H1 (cell line): ENCODE measurements at regions not wholly inside any gene's neighbourhood (a gene's known extent, or its start where the extent isn't known, plus 50 kb on each side); places are given as distances from the start of the nearest gene placed in this dataset.

ENCODE experiments used
- RAD21 ChIP-seq, 2 experiments: IDR thresholded peaks in 1 of 2; conservative IDR thresholded peaks in 1 of 2; 2 replicates each; pipeline ENCODE4 v1.6.1; 2011; ENCODE audit warnings: low read depth in 2 of 2, low read length in 2 of 2, improper control_type of control experiment in 1 of 2, inconsistent platforms in 1 of 2, mild to moderate bottlenecking in 1 of 2, moderate library complexity in 1 of 2
- TF ChIP-seq, protein P1 (sequence below): IDR thresholded peaks from 2 replicates; pipeline ENCODE4 v1.6.1; 2011; ENCODE audit warnings: low read length, improper control_type of control experiment

DNA sequence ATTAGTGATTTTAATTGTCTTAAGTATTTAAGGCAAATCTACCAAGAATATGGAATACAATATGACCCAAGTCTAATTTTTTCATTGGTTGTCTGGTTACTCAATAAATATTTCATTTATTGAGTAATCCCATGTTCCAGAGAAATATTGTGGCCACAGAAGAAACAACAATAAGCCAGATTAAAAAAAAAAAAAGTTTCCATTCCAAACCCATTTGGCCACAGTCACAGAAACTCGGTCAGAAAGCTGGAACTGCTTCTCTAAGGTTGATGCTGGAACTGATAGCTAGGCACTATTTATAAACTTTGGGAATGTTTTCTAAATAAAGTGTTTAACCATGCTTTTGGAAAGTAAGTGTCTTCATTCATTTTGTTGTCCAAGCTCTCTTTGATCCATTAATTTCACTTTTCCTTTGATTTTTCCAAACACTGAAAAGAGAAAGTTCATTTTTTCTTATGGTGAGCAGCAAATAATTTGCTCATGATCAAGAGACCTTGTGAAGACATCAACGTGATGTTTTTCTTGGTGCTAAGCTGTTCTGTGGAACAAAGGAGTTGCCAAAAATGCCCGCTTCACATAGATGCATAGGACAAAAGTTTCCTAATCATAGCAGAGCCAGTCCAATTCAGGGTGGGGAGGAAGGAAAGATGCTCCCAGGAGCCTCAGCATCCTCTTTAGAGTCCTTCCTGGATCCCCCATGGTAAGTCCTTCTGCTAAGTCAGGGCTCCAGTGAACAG, 72.1 kb upstream of the CCBE1 start (continued):
- TF ChIP-seq, protein P1, sequence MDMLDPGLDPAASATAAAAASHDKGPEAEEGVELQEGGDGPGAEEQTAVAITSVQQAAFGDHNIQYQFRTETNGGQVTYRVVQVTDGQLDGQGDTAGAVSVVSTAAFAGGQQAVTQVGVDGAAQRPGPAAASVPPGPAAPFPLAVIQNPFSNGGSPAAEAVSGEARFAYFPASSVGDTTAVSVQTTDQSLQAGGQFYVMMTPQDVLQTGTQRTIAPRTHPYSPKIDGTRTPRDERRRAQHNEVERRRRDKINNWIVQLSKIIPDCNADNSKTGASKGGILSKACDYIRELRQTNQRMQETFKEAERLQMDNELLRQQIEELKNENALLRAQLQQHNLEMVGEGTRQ = no peak
- TF ChIP-seq RAD21 (IDR thresholded peaks at IDR 0.05 in 1 of 2, conservative IDR thresholded peaks at IDR 0.05 in 1 of 2; ENCODE audit: low read depth in 2 of 2, low read length in 2 of 2) = no peak
